ENCODE measurements at regions not wholly inside any gene's neighbourhood (a gene's known extent, or its start where the extent isn't known, plus 50 kb on each side); places are given as distances from the start of the nearest gene placed in this dataset.

- DNase-seq: no peak
Measured at GRCh38 chr13:59441596-59442280, 722.0 kb downstream of the DIAPH3 start.

DNA sequence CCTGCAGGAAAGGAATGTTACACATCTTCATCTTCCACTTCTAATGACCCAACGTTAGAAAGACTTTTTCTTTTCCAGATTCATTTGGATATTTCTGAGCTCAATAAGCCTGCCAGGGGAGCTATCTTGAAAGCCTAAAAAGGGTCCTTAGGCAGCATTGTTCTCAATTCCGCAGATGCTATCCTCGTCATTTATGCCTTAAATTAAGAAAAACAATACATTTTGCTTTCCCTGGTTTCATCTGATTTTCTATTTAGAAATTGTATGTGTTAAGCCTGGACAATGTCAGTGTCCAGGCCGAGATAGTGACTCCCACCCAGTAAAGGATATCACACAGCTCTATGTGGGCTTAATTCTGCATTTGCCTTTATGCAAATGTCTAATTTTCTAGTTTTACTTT is 721.3 kb downstream of the DIAPH3 start:
- no peak for DNase-seq

DNA sequence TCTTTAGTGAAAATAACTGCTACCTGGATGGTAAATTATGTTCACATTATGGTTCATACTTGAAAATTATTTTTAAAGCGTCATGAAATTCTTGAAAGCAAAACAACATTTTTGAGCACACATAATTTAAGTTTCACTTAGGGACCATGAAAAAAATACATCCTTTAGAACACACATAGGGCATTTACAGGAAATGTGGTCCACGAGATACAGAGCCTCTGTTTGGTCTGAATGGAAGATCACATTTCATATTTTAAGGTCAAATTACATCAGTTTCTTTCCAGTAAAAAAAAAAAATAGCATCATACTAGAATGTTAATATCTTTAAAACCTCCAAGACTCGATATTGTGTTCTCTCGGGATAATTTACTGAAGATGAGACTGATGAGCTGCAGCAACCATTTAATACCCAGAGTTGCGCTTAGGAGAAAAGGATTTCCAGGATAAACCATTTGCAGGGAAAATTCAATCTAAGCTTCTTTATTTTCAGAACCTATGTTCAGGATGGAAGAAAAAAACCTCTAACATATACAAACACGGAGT is 720.7 kb downstream of the DIAPH3 start:
- DNase-seq: no peak

DNA sequence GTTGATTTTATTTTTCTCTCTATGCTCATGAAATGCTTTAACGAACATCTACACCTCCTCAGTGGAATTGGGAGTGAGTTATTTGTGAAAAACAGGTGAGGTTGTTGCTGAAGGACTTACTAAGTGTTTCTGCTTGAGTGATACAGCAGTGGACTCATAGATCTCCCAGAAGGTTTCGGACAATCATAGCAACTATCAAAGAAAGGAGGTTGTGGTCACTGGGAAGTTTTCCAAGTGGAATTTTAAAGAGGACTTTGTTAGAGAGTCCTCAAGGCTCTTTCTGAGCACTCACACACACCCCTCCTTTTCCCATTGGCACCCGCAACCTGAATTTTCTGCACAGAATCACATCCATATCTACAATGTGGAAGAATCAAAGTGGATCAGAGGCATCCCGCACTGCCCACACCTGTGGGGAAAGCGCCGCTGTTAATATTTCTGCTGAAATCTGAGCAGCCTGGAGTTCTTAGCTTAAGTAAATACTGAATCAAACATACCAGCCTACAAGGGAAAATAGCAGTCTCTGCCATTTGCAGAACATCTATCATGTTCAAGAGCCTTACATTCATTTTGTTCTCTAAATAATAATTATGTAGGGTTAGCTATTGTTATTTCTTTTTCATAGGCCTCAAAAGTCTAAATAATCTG is 719.4 kb downstream of the DIAPH3 start:
- DNase-seq: no peak

DNA sequence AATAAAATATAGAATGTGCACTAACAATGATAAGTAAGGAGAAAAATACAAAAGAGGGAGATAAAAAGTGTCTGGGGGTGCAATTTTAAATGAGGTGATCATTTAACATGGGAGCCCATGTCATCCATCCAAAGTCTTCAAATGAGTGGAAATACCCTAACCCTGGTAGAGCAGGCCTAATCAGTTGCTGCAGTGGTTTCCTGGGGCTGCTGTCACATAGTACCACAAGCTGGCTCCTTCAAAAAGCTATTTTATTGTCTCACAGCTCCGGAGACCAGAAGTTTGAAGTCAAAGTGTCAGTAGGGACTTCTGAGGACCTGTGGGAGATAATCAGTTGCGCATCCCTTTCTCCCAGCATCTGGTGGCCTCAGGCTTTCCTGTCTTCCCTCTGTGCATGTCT is 717.9 kb downstream of the DIAPH3 start:
- DNase-seq: no peak

DNA sequence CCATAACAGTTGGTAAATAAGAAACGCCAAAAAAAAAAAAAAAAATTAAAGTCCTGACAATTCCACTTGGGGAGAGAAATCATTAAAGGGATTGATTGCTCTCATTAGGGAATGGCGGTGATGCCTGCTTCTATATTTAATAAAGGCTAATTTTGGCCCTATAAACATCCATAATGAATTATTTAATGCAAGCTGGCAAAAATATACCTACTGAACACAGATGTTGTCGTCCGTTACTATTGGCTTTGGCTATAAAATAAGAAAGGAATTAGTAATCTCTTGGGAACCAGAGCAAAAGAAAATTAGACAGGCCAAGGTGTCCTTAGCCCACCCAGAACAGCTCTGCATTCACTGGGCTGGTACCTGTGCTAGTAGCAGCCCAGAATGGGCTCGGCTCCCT is 717.3 kb downstream of the DIAPH3 start:
- no peak for DNase-seq

GRCh38 chr13:59447031-59447430 is 716.7 kb downstream of the DIAPH3 start:
- no peak for DNase-seq

DNA sequence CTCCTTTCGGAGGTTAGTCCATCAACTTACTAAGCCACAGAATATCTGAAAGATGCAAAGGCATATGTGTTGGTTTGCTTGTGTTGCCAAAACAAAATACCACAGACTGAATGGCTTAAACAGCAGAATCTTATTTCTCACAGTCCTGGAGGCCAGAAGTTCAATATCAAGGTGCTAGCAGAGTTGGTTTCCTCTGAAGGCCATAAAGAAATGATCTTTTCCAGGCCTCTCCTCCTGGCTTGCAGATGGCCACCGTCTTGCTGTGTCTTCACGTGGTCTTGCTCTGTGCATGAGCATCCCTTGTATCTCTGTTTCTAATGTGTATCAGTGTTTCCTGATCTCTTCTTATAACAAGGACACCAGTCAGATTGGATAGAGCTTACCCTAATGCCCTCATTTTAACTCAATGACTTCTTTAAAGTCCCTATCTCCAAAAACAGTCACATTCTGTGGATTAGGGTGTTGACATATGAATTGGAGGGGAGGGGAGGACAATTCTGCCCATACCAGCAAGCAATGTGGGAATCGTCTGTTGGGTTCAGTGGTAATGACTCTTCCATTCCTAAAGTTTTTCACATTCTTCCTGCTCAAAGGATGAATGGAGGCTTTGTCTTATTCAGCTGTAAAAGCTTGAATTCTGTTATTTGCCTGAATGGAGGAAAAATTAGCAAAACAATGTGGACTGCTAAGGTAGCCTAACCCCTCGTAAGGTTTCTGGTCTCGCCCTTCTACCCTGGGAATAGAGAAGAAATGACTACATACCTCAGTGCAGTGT is 715.7 kb downstream of the DIAPH3 start:
- DNase-seq: no peak

- DNase-seq: no peak
Measured at GRCh38 chr13:59449750-59450149, 714.0 kb downstream of the DIAPH3 start.

GRCh38 chr13:59450229-59450628 is 713.5 kb downstream of the DIAPH3 start:
- DNase-seq: no peak

DNA sequence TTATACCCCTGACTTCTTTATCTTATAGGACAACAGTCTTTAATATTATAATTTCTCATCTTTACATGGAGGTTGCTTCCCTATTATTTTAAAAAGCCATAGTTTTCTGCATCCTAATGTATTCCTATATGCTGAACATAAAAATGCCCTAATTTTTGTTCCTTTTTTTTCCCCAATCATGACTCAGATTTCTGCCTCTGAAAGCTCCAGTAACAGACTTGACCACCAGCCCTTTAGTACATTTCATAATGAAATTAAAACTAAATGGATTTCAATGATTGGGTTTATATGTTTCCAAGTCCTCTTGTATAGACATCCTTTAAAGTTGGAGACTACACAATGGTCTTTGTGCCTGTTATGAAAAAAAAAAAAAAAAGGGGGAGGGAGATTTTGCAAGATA is 712.5 kb downstream of the DIAPH3 start:
- no peak for DNase-seq

GRCh38 chr13:59452189-59452890 is 711.4 kb downstream of the DIAPH3 start:
- no peak for DNase-seq

DNA sequence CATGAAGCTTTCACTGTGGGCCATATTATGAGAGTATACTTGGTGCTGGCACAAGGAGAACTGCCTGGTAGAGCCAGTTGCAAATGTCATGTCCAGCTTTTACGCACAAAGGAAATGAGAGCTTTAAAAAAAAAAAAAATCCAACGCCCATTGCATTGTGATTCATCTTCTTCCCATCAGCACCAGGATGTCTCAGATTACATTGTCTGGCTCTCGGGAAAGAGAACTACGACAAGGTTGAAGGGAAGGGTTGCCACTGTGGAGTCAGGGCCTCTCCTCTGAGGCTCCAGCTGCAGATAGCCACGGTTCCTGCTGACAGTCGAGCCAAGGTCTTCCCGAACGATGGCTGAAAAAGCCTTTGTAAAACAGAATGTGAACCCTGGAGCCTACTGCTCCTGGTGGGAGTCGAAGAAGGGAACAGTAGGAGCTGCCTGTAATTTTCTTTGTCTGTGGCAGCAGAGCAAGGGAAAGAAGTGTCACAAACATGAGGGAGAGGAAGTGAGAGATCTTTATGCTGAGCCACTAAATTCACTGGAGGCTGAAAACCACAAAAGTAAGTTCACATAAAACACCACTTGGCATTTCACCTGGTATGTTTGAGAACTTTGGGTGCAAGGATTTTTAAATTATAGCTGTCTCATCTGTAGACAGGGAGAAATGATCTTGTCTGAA is 704.7 kb downstream of the DIAPH3 start:
- DNase-seq: no peak

GRCh38 chr13:59459972-59460371 is 703.8 kb downstream of the DIAPH3 start:
- no peak for DNase-seq

GRCh38 chr13:59461411-59461810 is 702.3 kb downstream of the DIAPH3 start:
- DNase-seq: no peak

DNA sequence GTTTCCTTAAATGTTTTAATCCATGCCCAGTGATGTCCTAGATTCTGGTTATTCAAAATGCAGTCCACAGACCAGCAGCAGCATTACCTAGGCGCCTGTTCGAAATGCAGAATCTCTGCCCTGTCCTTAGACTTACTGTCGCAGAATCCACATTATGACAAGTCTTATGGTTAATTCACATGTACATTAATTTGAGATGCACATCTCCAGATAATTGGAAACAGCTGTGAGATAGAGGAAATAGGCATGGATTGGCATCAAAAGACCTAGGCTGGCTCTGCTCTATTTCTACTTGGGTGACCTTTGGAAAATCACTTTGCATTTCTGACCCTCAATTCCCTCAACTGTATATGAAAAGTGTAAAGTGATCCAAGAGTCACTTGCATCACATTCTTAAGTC is 700.7 kb downstream of the DIAPH3 start:
- DNase-seq: no peak

GRCh38 chr13:59464926-59465325 is 698.8 kb downstream of the DIAPH3 start:
- no peak for DNase-seq

DNA sequence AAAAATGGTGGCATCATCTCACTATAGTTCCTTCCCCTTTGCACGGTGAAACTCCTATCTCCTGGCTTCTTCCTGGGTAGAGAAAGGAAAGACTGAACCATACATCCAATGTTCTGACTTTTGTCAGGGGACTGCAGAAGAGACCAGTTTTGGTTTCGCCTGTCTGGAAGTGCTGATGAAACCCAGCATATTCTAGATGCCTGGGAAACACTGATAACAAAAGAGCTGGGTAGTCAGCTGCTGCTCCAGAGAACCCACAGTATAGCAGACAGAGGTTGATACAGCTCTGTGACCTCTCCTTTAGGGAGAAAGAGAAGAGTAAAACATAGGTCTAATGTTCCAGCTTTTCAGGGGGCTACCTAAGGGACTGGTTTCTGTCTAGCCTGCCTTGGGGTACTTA is 695.3 kb downstream of the DIAPH3 start:
- DNase-seq: no peak

DNA sequence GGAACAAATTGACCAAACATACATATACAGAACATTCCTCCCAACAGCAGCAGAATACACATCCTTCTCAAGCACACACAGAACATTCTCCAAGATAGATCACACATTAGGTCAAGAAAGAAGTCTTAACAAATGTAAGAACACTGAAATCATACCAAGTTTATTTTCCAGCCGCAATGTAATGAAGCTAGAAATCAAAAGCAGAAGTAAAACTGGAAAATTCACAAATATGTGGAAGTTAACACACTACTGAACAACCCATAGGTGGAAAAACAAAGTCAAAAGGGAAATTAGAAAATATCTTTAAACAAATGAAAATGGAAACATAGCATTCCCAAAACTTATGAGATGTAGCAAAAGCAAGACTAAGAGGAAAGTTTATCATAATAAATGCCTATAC is 692.6 kb downstream of the DIAPH3 start:
- no peak for DNase-seq

GRCh38 chr13:59472134-59472533 is 691.6 kb downstream of the DIAPH3 start:
- no peak for DNase-seq

- no peak for DNase-seq
Measured at GRCh38 chr13:59474696-59475095, 689.0 kb downstream of the DIAPH3 start.

GRCh38 chr13:59475911-59476310 is 687.8 kb downstream of the DIAPH3 start:
- no peak for DNase-seq

DNA sequence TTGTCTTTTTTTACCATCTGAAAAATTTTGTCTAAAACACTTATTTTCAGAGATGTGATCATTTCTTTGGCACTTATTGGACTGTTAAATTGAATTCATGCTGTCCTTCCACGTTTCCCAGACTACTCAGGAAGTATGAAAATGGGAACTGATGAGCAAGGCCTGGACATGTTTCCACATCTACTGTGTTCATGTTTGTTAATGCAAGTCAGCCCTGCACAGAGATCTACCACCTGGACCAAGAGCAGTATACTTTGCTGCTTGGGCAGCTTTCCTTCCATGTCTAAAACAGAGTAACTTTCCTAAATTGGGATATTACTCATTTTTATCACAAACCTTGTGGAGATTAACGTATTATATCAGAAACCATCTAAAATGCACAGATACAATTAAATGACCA is 687.4 kb downstream of the DIAPH3 start:
- no peak for DNase-seq
